ENCODE measurements at regions not wholly inside any gene's neighbourhood (a gene's known extent, or its start where the extent isn't known, plus 50 kb on each side); places are given as distances from the start of the nearest gene placed in this dataset.

- no peaks in the 10 kb centered on the region for H3K4me1 ChIP-seq (ENCODE audit: insufficient read depth)
Observed at GRCh38 chr10:57008189-57008588, 647.1 kb upstream of the ZWINT start.

More at GRCh38 chr10:57008189-57008588, 647.1 kb upstream of the ZWINT start:
- Mint-ChIP-seq H3K4me1 (no peaks in the 10 kb centered on the region), H3K27ac (no peak overlapping the region), H3K27me3 (ENCODE audit: insufficient read depth, low read depth, poor library complexity) (no peaks in the 10 kb centered on the region), H3K36me3 (ENCODE audit: low read depth) (no peaks in the 10 kb centered on the region), H3K4me3 (no peak overlapping the region), H3K9me3 (no peaks in the 10 kb centered on the region)
- Histone ChIP-seq H3K4me3 (no peak overlapping the region), H3K27me3 (ENCODE audit: insufficient read depth) (no peaks in the 10 kb centered on the region), H3K27ac (ENCODE audit: low read depth) (no peak overlapping the region), H3K36me3 (ENCODE audit: insufficient read depth) (no peaks in the 10 kb centered on the region), H2AFZ (no peak overlapping the region), H3K79me2 (replicated peaks; ENCODE audit: insufficient read depth) (no peaks in the 10 kb centered on the region), H4K20me1 (replicated peaks; ENCODE audit: insufficient read depth) (no peaks in the 10 kb centered on the region), H3K9me2 (ENCODE audit: insufficient read depth) (0 out of 2 replicates have a peak, but pooled peaks cover 5% of the 10 kb centered on the region), H3F3A (replicated peaks; ENCODE audit: low read depth) (no peaks in the 10 kb centered on the region), H3K4me2 (no peak overlapping the region)
- no peak for DNase-seq (ENCODE audit: low spot score)
- no peak for ATAC-seq
- TF ChIP-seq EZH2phosphoT487 (IDR thresholded peaks at IDR 0.05; ENCODE audit: unreplicated experiment) (no peak), ETS1 (IDR thresholded peaks at IDR 0.05) (no peak), NANOG (IDR thresholded peaks at IDR 0.05; ENCODE audit: borderline replicate concordance) (no peak), ZNF114 (CRISPR knock-in tag; IDR thresholded peaks at IDR 0.05) (no peak), ZNF331 (CRISPR knock-in tag; IDR thresholded peaks at IDR 0.05; ENCODE audit: low read depth) (no peak), POLR2AphosphoS5 (IDR thresholded peaks at IDR 0.05; ENCODE audit: low read depth) (no peak), ZNF462 (CRISPR knock-in tag; IDR thresholded peaks at IDR 0.05) (no peak), CTCF (conservative IDR thresholded peaks at IDR 0.05; ENCODE audit: low read depth in 2 of 2) (no peak), EZH2 (IDR thresholded peaks at IDR 0.05; ENCODE audit: low read depth, unreplicated experiment) (no peak), STAT1 (IDR thresholded peaks at IDR 0.05; ENCODE audit: unreplicated experiment) (no peak), REST (IDR thresholded peaks at IDR 0.05; ENCODE audit: unreplicated experiment) (no peak), CREB1 (CRISPR knock-in tag; IDR thresholded peaks at IDR 0.05; ENCODE audit: low read depth) (no peak)
